ENCODE measurements at regions not wholly inside any gene's neighbourhood (a gene's known extent, or its start where the extent isn't known, plus 50 kb on each side); places are given as distances from the start of the nearest gene placed in this dataset.

- no peaks in the 10 kb centered on the region for H3K9me2 ChIP-seq (replicated peaks; ENCODE audit: low read depth, low read length)
- no peaks in the 10 kb centered on the region for H4K20me1 ChIP-seq (ENCODE audit: insufficient read depth, low read length, poor library complexity, severe bottlenecking)
- H3K27me3 ChIP-seq (ENCODE audit: insufficient read depth, low read length, poor library complexity, severe bottlenecking): no peaks in the 10 kb centered on the region
- H3K4me3 ChIP-seq (ENCODE audit: low read length, poor library complexity, severe bottlenecking): no peak overlapping the region
- H3F3A ChIP-seq (ENCODE audit: low read depth): no peaks in the 10 kb centered on the region
- H3K4me1 ChIP-seq (ENCODE audit: insufficient read depth, low read length, poor library complexity, severe bottlenecking): no peaks in the 10 kb centered on the region
- H2AFZ ChIP-seq (ENCODE audit: low read length): no peak overlapping the region
- H3K36me3 ChIP-seq (ENCODE audit: insufficient read depth, low read length): no peaks in the 10 kb centered on the region
- no peaks in the 10 kb centered on the region for H3K9me3 ChIP-seq (ENCODE audit: insufficient read depth, low read depth, low read length)
- H3K4me2 ChIP-seq (ENCODE audit: low read depth, low read length, poor library complexity, severe bottlenecking): no peak overlapping the region
- H3K9ac ChIP-seq (ENCODE audit: low read depth, low read length, poor library complexity, severe bottlenecking): no peak overlapping the region
- H3K79me2 ChIP-seq (ENCODE audit: insufficient read depth, low read length): no peaks in the 10 kb centered on the region
- TF ChIP-seq, protein P1, sequence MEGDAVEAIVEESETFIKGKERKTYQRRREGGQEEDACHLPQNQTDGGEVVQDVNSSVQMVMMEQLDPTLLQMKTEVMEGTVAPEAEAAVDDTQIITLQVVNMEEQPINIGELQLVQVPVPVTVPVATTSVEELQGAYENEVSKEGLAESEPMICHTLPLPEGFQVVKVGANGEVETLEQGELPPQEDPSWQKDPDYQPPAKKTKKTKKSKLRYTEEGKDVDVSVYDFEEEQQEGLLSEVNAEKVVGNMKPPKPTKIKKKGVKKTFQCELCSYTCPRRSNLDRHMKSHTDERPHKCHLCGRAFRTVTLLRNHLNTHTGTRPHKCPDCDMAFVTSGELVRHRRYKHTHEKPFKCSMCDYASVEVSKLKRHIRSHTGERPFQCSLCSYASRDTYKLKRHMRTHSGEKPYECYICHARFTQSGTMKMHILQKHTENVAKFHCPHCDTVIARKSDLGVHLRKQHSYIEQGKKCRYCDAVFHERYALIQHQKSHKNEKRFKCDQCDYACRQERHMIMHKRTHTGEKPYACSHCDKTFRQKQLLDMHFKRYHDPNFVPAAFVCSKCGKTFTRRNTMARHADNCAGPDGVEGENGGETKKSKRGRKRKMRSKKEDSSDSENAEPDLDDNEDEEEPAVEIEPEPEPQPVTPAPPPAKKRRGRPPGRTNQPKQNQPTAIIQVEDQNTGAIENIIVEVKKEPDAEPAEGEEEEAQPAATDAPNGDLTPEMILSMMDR (conservative IDR thresholded peaks at IDR 0.05; ENCODE audit: low read length): no peak
- no peak for TF ChIP-seq EZH2phosphoT487 (IDR thresholded peaks at IDR 0.05; ENCODE audit: borderline replicate concordance)
These were observed 52.4 kb upstream of the MAP2 start for GRCh38 chr2:209371407-209371806.

All from Loucy (cell line).